HepG2 (cell line): ENCODE measurements at regions not wholly inside any gene's neighbourhood (a gene's known extent, or its start where the extent isn't known, plus 50 kb on each side); places are given as distances from the start of the nearest gene placed in this dataset.

Experiments used
- ATAC-seq: fragments of 200-7000 bp; cut with Tn5 transposase; 3 replicates; pipeline ENCODE4 v1.9.1; 2020; ENCODE audit warnings: mild to moderate bottlenecking, moderate library complexity
- BruUV-seq: library from RNA; stranded (reverse); fragments of 400-500 nt; replicated peaks from 2 replicates; lab custom pipeline; 2021; lab: Mats Ljungman, UMichigan
- CTCF ChIA-PET: fragments of 300-600 bp; formaldehyde crosslinking; extraction: SDS; loops from one replicate; lab custom pipeline; 2021; ENCODE audit warnings: low total read pairs, inconsistent platforms, low intra/inter-chr PET ratio; lab: Yijun Ruan, JAX
- POLR2A ChIA-PET: fragments of 350-600 bp; sonication (Branson Sonifier 250); formaldehyde crosslinking; loops from one replicate; lab custom pipeline; 2020; ENCODE audit warnings: antibody characterized with exemption, inconsistent platforms; lab: Yijun Ruan, JAX
- DNase-seq: peaks from one replicate; pipeline ENCODE4 v3.0.0-alpha.2; 2015; ENCODE audit warnings: low spot score
- FAIRE-seq: peaks from 3 replicates; lab custom pipeline; 2011; peaks lifted over from hg19 to GRCh38; lab: Jason Lieb, UNC
- H2AFZ ChIP-seq: one replicate; pipeline ENCODE4 v1.6.1; 2011; ENCODE audit warnings: low read length, inconsistent platforms
- H3K27ac ChIP-seq: fragments of 300-600 bp; 3 replicates; pipeline ENCODE4 v1.8.0; 2011; ENCODE audit warnings: mixed run types, mild to moderate bottlenecking, mixed read lengths, low read length, inconsistent platforms; ENCODE audit not compliant: insufficient read depth; ENCODE audit errors: extremely low read length
- H3K27me3 ChIP-seq, 2 experiments: fragments of 200-600 bp in 1 of 2; 2 replicates in 1 of 2; 3 replicates in 1 of 2; pipeline versions ENCODE4 v1.6.0 to v1.8.0; 2011; ENCODE audit warnings: low read length in 2 of 2, mild to moderate bottlenecking in 2 of 2, moderate library complexity in 2 of 2, inconsistent platforms in 1 of 2; ENCODE audit not compliant: insufficient read depth in 2 of 2, control insufficient read depth in 1 of 2
- H3K36me3 ChIP-seq, 2 experiments: fragments of 200-600 bp in 1 of 2; replicated peaks in 1 of 2; 2 replicates in 1 of 2; 3 replicates in 1 of 2; pipeline versions ENCODE4 v1.5.1 to v1.8.0; 2011; ENCODE audit warnings: low read length in 2 of 2, inconsistent platforms in 1 of 2; ENCODE audit not compliant: insufficient read depth in 2 of 2, control insufficient read depth in 1 of 2
- H3K4me1 ChIP-seq: 2 replicates; pipeline ENCODE4 v1.5.1; 2012; ENCODE audit warnings: low read length, inconsistent platforms; ENCODE audit not compliant: insufficient read depth
- H3K4me2 ChIP-seq: 2 replicates; pipeline ENCODE4 v1.6.0; 2011; ENCODE audit warnings: low read depth, low read length, inconsistent platforms
- H3K4me3 ChIP-seq, 3 experiments: fragments of 200-600 bp in 1 of 3; sonication (generic), shearing (Covaris generic) in 1 of 3; replicated peaks in 1 of 3; 2 replicates each; pipeline ENCODE4 v1.5.1; 2011 to 2016; ENCODE audit warnings: low read length in 3 of 3, inconsistent platforms in 2 of 3, low read depth in 2 of 3, mild to moderate bottlenecking in 2 of 3, control low read depth in 1 of 3, mixed read lengths in 1 of 3; ENCODE audit not compliant: insufficient read depth in 1 of 3
- H3K79me2 ChIP-seq: one replicate; pipeline ENCODE4 v1.6.1; 2011; ENCODE audit warnings: low read length, inconsistent platforms; ENCODE audit not compliant: insufficient read depth
- H3K9ac ChIP-seq: 2 replicates; pipeline ENCODE4 v1.6.0; 2011; ENCODE audit warnings: mild to moderate bottlenecking, low read depth, low read length, inconsistent platforms; ENCODE audit not compliant: insufficient read depth
- H3K9me3 ChIP-seq: 2 replicates; pipeline ENCODE4 v1.5.1; 2012; ENCODE audit warnings: mild to moderate bottlenecking, low read length
- H4K20me1 ChIP-seq: 2 replicates; pipeline ENCODE4 v1.6.0; 2011; ENCODE audit warnings: inconsistent platforms, mild to moderate bottlenecking, low read length, moderate library complexity; ENCODE audit not compliant: insufficient read depth
- AGO2 ChIP-seq: fragments of 200-400 bp; formaldehyde crosslinking; optimal IDR thresholded peaks from 2 replicates; pipeline ENCODE3; 2017; ENCODE audit warnings: mild to moderate bottlenecking, low read depth, low read length, moderate library complexity
- ARNT ChIP-seq: fragments of 450-650 bp; IDR thresholded peaks from 2 replicates; pipeline ENCODE4 v1.6.1; 2017
- CBX5 ChIP-seq: sonication (generic); formaldehyde crosslinking; IDR thresholded peaks from 2 replicates; pipeline ENCODE4 v1.4.0; 2020; ENCODE audit warnings: missing genetic modification reagents, borderline replicate concordance
- CHCHD3 ChIP-seq: sonication (generic); formaldehyde crosslinking; IDR thresholded peaks from 2 replicates; pipeline ENCODE4 v1.8.0; 2022; ENCODE audit warnings: mild to moderate bottlenecking, missing genetic modification reagents, moderate library complexity
- DRAP1 ChIP-seq: IDR thresholded peaks from 2 replicates; pipeline ENCODE4 v1.6.1; 2016; ENCODE audit warnings: missing genetic modification reagents, missing compliant biosample characterization
- RCOR2 ChIP-seq: IDR thresholded peaks from 2 replicates; pipeline ENCODE4 v1.6.1; 2016; ENCODE audit warnings: missing biosample characterization, missing genetic modification reagents
- RFX5 ChIP-seq: IDR thresholded peaks from 2 replicates; pipeline ENCODE4 v1.6.1; 2011; ENCODE audit warnings: low read depth, low read length, improper control_type of control experiment
- SAP130 ChIP-seq: IDR thresholded peaks from 2 replicates; pipeline ENCODE4 v1.6.1; 2016; ENCODE audit warnings: low read depth
- SMAD9 ChIP-seq: sonication (generic); formaldehyde crosslinking; IDR thresholded peaks from 2 replicates; pipeline ENCODE4 v1.5.1; 2020; ENCODE audit warnings: mild to moderate bottlenecking, missing genetic modification reagents
- TBX2 ChIP-seq: sonication (generic); formaldehyde crosslinking; IDR thresholded peaks from 2 replicates; pipeline ENCODE4 v1.5.0; 2020; ENCODE audit warnings: missing genetic modification reagents, mild to moderate bottlenecking, borderline replicate concordance
- TSC22D2 ChIP-seq: sonication (generic); formaldehyde crosslinking; IDR thresholded peaks from 2 replicates; pipeline ENCODE4 v1.5.1; 2020; ENCODE audit warnings: missing genetic modification reagents, mild to moderate bottlenecking, borderline replicate concordance
- ZNF124 ChIP-seq: sonication (generic); formaldehyde crosslinking; IDR thresholded peaks from 2 replicates; pipeline ENCODE4 v1.4.0; 2020; ENCODE audit warnings: missing genetic modification reagents
- ZNF589 ChIP-seq: sonication (generic); formaldehyde crosslinking; conservative IDR thresholded peaks from 2 replicates; pipeline ENCODE4 v1.8.0; 2022; ENCODE audit warnings: mild to moderate bottlenecking, moderate library complexity, missing genetic modification reagents
- ZNF891 ChIP-seq: sonication (generic); formaldehyde crosslinking; IDR thresholded peaks from 2 replicates; pipeline ENCODE4 v1.5.0; 2020; ENCODE audit warnings: mild to moderate bottlenecking, missing genetic modification reagents
- WGBS: methylation state at CpG from one replicate; pipeline ENCODE4 v1.1.6; 2017; ENCODE audit warnings: low lambda C conversion rate; 5-methylcytosine and 5-hydroxymethylcytosine counted together
- in situ Hi-C: cut with HindIII; loops from 2 replicates; pipeline ENCODE4 v1.10.0; 2017; ENCODE audit warnings: low pct_unique_long_range_greater_than_20kb; ENCODE audit not compliant: extremely low pct_ligation_motif_present
- intact Hi-C: fragments of 100-400 bp; cut with micrococcal nuclease; formaldehyde crosslinking; loops from one replicate; pipeline ENCODE4 v1.10.0; 2022; ENCODE audit not compliant: unreplicated experiment
- TF ChIP-seq, protein P1 (sequence below): sonication (generic); formaldehyde crosslinking; IDR thresholded peaks from 2 replicates; pipeline ENCODE4 v1.5.1; 2020; ENCODE audit warnings: mild to moderate bottlenecking, missing genetic modification reagents, moderate library complexity
- TF ChIP-seq, protein P2 (sequence below): sonication (generic); formaldehyde crosslinking; IDR thresholded peaks from 2 replicates; pipeline ENCODE4 v1.5.1; 2020; ENCODE audit warnings: missing genetic modification reagents, mild to moderate bottlenecking, borderline replicate concordance
- TF ChIP-seq, protein P3 (sequence below): fragments of 450-650 bp; IDR thresholded peaks from 2 replicates; pipeline ENCODE4 v1.6.1; 2017; ENCODE audit warnings: mild to moderate bottlenecking

- POLR2A ChIA-PET = no interaction called here
Observed at GRCh38 chr2:94763318-94763717, 107.9 kb upstream of the TEKT4 start.

More at GRCh38 chr2:94763318-94763717, 107.9 kb upstream of the TEKT4 start:
- H3K4me2 ChIP-seq = no peak overlapping the region
- FAIRE-seq (no peak), DNase-seq (no peak), ATAC-seq (no peak)
- H3K4me1 ChIP-seq = no peaks in the 10 kb centered on the region
- BruUV-seq = no TSS peak
- H3K27ac ChIP-seq = no peak overlapping the region
- H3K79me2 ChIP-seq = no peaks in the 10 kb centered on the region
- intact Hi-C loops = no loop called here
- TF ChIP-seq TSC22D2 (CRISPR knock-in tag) (no peak), ZNF589 (no peak), ARNT (no peak), RCOR2 (no peak), ZNF891 (CRISPR knock-in tag) (no peak), AGO2 (no peak), CHCHD3 (no peak), ZNF124 (CRISPR knock-in tag) (no peak), SMAD9 (CRISPR knock-in tag) (no peak), SAP130 (CRISPR knock-in tag) (no peak), RFX5 (no peak), CBX5 (CRISPR knock-in tag) (no peak), TBX2 (CRISPR knock-in tag) (no peak), DRAP1 (CRISPR knock-in tag) (no peak)
- TF ChIP-seq, protein P1, sequence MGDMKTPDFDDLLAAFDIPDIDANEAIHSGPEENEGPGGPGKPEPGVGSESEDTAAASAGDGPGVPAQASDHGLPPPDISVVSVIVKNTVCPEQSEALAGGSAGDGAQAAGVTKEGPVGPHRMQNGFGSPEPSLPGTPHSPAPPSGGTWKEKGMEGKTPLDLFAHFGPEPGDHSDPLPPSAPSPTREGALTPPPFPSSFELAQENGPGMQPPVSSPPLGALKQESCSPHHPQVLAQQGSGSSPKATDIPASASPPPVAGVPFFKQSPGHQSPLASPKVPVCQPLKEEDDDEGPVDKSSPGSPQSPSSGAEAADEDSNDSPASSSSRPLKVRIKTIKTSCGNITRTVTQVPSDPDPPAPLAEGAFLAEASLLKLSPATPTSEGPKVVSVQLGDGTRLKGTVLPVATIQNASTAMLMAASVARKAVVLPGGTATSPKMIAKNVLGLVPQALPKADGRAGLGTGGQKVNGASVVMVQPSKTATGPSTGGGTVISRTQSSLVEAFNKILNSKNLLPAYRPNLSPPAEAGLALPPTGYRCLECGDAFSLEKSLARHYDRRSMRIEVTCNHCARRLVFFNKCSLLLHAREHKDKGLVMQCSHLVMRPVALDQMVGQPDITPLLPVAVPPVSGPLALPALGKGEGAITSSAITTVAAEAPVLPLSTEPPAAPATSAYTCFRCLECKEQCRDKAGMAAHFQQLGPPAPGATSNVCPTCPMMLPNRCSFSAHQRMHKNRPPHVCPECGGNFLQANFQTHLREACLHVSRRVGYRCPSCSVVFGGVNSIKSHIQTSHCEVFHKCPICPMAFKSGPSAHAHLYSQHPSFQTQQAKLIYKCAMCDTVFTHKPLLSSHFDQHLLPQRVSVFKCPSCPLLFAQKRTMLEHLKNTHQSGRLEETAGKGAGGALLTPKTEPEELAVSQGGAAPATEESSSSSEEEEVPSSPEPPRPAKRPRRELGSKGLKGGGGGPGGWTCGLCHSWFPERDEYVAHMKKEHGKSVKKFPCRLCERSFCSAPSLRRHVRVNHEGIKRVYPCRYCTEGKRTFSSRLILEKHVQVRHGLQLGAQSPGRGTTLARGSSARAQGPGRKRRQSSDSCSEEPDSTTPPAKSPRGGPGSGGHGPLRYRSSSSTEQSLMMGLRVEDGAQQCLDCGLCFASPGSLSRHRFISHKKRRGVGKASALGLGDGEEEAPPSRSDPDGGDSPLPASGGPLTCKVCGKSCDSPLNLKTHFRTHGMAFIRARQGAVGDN (CRISPR knock-in tag) = no peak
- TF ChIP-seq, protein P2, sequence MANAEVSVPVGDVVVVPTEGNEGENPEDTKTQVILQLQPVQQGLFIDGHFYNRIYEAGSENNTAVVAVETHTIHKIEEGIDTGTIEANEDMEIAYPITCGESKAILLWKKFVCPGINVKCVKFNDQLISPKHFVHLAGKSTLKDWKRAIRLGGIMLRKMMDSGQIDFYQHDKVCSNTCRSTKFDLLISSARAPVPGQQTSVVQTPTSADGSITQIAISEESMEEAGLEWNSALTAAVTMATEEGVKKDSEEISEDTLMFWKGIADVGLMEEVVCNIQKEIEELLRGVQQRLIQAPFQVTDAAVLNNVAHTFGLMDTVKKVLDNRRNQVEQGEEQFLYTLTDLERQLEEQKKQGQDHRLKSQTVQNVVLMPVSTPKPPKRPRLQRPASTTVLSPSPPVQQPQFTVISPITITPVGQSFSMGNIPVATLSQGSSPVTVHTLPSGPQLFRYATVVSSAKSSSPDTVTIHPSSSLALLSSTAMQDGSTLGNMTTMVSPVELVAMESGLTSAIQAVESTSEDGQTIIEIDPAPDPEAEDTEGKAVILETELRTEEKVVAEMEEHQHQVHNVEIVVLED (CRISPR knock-in tag) = no peak
- TF ChIP-seq, protein P3, sequence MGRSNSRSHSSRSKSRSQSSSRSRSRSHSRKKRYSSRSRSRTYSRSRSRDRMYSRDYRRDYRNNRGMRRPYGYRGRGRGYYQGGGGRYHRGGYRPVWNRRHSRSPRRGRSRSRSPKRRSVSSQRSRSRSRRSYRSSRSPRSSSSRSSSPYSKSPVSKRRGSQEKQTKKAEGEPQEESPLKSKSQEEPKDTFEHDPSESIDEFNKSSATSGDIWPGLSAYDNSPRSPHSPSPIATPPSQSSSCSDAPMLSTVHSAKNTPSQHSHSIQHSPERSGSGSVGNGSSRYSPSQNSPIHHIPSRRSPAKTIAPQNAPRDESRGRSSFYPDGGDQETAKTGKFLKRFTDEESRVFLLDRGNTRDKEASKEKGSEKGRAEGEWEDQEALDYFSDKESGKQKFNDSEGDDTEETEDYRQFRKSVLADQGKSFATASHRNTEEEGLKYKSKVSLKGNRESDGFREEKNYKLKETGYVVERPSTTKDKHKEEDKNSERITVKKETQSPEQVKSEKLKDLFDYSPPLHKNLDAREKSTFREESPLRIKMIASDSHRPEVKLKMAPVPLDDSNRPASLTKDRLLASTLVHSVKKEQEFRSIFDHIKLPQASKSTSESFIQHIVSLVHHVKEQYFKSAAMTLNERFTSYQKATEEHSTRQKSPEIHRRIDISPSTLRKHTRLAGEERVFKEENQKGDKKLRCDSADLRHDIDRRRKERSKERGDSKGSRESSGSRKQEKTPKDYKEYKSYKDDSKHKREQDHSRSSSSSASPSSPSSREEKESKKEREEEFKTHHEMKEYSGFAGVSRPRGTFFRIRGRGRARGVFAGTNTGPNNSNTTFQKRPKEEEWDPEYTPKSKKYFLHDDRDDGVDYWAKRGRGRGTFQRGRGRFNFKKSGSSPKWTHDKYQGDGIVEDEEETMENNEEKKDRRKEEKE = no peak
- in situ Hi-C loops = no loop called here
- H3K4me3 ChIP-seq = no peak overlapping the region
- H3K36me3 ChIP-seq = no peaks in the 10 kb centered on the region
- peaks cover 0 to 7% of the 10 kb centered on the region in 2 experiments; a peak in 1 of 5 replicates for H3K27me3 ChIP-seq
- CTCF ChIA-PET = no interaction called here
- no peaks in the 10 kb centered on the region for H3K9me3 ChIP-seq
- H3K9ac ChIP-seq = no peak overlapping the region
- WGBS = 14% methylated on average over 6 of the region's 6 CpGs
- no peaks in the 10 kb centered on the region; the same call in 1 of the 2 replicates for H4K20me1 ChIP-seq
- H2AFZ ChIP-seq = no peak overlapping the region
